ENCODE measurements at regions not wholly inside any gene's neighbourhood (a gene's known extent, or its start where the extent isn't known, plus 50 kb on each side); places are given as distances from the start of the nearest gene placed in this dataset.
"Not testable (repeated sequence)": the region's sequence is repeated elsewhere in the genome, so short reads cannot be mapped to it uniquely, and the experiment has no call there.

- H3K4me3 ChIP-seq (ENCODE audit: low read depth, low read length) = no peak overlapping the region
- in situ Hi-C loops (cut with HindIII; ENCODE audit: low pct_ligation_motif_present, low sequenced_read_pairs) = no loop called here
- H3K27ac ChIP-seq = no peak overlapping the region
- H3K36me3 ChIP-seq (replicated peaks) = no peaks in the 10 kb centered on the region
- H3K27me3 ChIP-seq (replicated peaks) = no peaks in the 10 kb centered on the region
- no peak for DNase-seq
- no peak for TF ChIP-seq CTCF (IDR thresholded peaks at IDR 0.05; ENCODE audit: low read depth, low read length, missing control alignments)
These were observed 1104.2 kb upstream of the FAM98A start for GRCh38 chr2:34703292-34703691.

GRCh38 chr2:34702391-34702790 lies 1103.3 kb upstream of the FAM98A start:
- DNase-seq; H3K27ac ChIP-seq; in situ Hi-C loops (cut with HindIII; ENCODE audit: low pct_ligation_motif_present, low sequenced_read_pairs); H3K36me3 ChIP-seq (replicated peaks); H3K4me3 ChIP-seq (ENCODE audit: low read depth, low read length); H3K27me3 ChIP-seq (replicated peaks): not testable (repeated sequence)

- H3K27me3 ChIP-seq (replicated peaks); H3K36me3 ChIP-seq (replicated peaks); H3K4me3 ChIP-seq (ENCODE audit: low read depth, low read length); in situ Hi-C loops (cut with HindIII; ENCODE audit: low pct_ligation_motif_present, low sequenced_read_pairs); DNase-seq; H3K27ac ChIP-seq: not testable (repeated sequence)
These were observed 1078.5 kb upstream of the FAM98A start for GRCh38 chr2:34677591-34677990.

GRCh38 chr2:34677119-34677531 lies 1078.0 kb upstream of the FAM98A start:
- in situ Hi-C loops (cut with HindIII; ENCODE audit: low pct_ligation_motif_present, low sequenced_read_pairs); DNase-seq; H3K4me3 ChIP-seq (ENCODE audit: low read depth, low read length); H3K27me3 ChIP-seq (replicated peaks); H3K36me3 ChIP-seq (replicated peaks); H3K27ac ChIP-seq: not testable (repeated sequence)

- Histone ChIP-seq H3K27me3 (replicated peaks) (no peaks in the 10 kb centered on the region), H3K4me3 (ENCODE audit: low read depth, low read length) (no peak overlapping the region), H3K27ac (no peak overlapping the region), H3K36me3 (replicated peaks) (no peaks in the 10 kb centered on the region)
- in situ Hi-C loops (cut with HindIII; ENCODE audit: low pct_ligation_motif_present, low sequenced_read_pairs) = no loop called here
- no peak for TF ChIP-seq CTCF (IDR thresholded peaks at IDR 0.05; ENCODE audit: low read depth, low read length, missing control alignments)
- no peak for DNase-seq
These were observed 1071.4 kb upstream of the FAM98A start for GRCh38 chr2:34670482-34670881.

- Histone ChIP-seq H3K4me3 (ENCODE audit: low read depth, low read length) (no peak overlapping the region), H3K27me3 (replicated peaks) (no peaks in the 10 kb centered on the region), H3K36me3 (replicated peaks) (no peaks in the 10 kb centered on the region), H3K27ac (no peak overlapping the region)
- no peak for TF ChIP-seq CTCF (IDR thresholded peaks at IDR 0.05; ENCODE audit: low read depth, low read length, missing control alignments)
- DNase-seq = no peak
- in situ Hi-C loops (cut with HindIII; ENCODE audit: low pct_ligation_motif_present, low sequenced_read_pairs) = no loop called here
These were observed 1067.7 kb upstream of the FAM98A start for GRCh38 chr2:34666821-34667220.

GRCh38 chr2:34664266-34664665 lies 1065.2 kb upstream of the FAM98A start:
- in situ Hi-C loops (cut with HindIII; ENCODE audit: low pct_ligation_motif_present, low sequenced_read_pairs) = no loop called here
- TF ChIP-seq CTCF (IDR thresholded peaks at IDR 0.05; ENCODE audit: low read depth, low read length, missing control alignments) = no peak
- no peaks in the 10 kb centered on the region for H3K27me3 ChIP-seq (replicated peaks)
- H3K27ac ChIP-seq = no peak overlapping the region
- no peaks in the 10 kb centered on the region for H3K36me3 ChIP-seq (replicated peaks)
- no peak for DNase-seq
- no peak overlapping the region for H3K4me3 ChIP-seq (ENCODE audit: low read depth, low read length)

Data from brain microvascular endothelial cell (primary cell).